D341Med (cell line): ENCODE measurements at regions not wholly inside any gene's neighbourhood (a gene's known extent, or its start where the extent isn't known, plus 50 kb on each side); places are given as distances from the start of the nearest gene placed in this dataset.
"Not testable (repeated sequence)": the region's sequence is repeated elsewhere in the genome, so short reads cannot be mapped to it uniquely, and the experiment has no call there.

Source experiments
- DNase-seq: peaks from one replicate; pipeline ENCODE4 v3.0.0; 2012; ENCODE audit warnings: low spot score

DNA sequence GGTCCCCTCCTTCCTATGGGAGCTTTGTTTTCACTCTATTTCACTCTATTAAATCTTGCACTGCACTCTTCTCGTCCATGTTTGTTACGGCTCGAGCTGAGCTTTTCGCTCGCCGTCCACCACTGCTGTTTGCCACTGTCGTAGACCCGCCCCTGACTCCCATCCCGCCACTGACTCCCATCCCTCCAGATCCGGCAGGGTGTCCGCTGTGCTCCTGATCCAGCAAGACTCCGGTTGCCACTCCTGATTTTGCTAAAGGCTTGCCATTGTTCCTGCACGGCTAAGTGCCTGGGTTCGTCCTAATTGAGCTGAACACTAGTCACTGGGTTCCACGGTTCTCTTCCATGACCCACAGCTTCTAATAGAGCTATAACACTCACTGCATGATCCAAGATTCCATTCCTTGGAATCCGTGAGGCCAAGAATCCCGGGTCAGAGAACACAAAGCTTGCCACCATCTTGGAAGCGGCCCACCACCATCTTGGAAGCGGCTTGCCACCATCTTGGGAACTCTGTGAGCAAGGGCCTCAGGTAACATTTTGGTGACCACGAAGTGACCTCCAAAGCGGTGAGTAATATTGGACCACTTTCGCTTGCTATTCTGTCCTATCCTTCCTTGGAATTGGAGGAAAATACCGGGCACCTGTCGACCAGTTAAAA is 2025.4 kb downstream of the OLFM4 start:
- DNase-seq: not testable (repeated sequence)

DNA sequence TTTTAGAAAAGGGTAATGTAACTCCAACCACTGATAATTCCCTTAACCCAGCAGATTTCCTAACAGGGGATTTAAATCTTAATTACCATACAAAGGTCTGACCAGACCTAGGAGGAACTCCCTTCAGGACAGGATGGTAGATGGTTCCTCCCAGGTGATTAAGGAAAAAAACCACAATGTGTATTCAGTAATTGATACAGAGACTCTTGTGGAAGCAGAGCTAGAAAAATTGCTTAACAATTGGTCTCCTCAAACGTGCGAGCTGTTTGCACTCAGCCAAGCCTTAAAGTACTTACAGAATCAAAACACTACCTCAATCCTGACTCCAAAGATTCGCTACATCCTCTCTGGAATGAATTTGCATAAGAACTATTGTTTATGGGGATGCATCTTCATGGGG is 2027.1 kb downstream of the OLFM4 start:
- DNase-seq: not testable (repeated sequence)

DNA sequence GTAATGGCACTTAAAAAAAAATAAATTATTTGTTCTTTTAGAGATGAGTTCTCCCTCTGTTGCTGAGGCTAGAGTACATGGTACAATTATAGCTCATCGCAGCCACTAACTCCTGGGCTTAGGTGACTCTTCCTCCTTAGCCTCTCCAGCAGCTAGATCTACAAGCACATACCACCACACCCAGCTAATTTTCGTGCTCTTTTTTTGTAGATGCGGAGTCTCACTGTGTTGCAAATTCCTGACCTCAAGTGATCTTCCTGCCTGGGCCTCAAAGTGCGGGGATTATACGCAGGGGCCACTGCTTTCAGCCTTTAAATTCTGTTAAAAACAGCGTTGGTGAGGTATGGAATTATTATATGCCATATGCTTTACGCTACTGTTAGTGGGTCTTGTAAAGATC is 2034.0 kb downstream of the OLFM4 start:
- no peak for DNase-seq

DNA sequence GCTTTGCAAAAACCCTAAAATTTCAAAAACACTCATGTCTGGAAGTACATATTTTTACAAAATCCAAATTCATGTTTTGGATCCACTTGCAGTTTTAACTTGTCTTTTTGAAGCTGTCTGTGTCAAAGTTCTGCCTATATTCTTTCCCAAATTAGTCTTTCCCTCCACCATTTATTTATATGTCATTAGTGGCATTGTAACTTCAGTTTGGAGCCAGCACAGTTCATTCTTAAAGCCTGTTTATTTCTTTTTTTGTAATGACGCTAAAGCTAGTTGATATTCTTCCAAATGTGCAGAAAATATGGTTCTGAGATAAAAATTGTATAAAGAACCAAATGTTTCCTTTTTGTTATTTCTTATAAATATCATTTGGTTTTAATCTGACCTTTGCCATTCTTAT is 2039.3 kb downstream of the OLFM4 start:
- no peak for DNase-seq

DNA sequence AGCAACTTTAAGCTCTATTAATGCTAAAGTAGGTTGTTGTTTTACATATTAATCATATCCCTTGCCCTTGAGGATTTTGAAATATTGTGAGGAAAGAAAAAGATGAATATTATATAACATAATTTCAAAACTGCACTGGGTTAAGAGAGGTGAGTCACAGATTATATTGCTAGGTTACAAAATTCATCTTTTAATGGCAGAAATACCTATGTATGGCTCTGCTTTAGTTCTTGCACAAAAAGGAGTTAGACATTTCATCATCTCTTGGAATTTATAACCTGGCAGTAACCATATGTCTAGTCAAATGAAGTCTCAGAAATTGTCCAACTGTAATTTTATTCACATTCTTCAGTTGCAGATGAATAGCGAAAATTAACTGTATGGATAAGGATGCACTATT is 2041.1 kb downstream of the OLFM4 start:
- no peak for DNase-seq

DNA sequence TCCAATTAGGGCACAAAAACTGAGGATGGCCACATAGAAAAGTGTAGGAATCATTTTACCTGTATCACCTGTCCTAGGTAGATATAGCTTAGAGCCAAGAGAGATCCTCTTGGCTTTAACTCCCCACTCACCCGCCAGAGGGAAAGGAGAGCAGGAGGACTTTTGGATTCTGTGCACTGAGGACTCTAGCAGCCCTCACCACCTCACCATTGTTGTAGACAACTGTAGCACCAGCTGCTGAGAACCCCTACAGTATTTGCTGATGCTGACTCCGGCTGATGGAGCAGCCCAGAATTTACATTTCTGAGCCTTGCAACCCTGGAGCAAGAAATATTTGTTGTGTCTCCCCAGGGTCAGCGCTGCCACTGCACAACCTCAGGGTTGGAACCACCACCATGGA is 2044.4 kb downstream of the OLFM4 start:
- DNase-seq: no peak

DNA sequence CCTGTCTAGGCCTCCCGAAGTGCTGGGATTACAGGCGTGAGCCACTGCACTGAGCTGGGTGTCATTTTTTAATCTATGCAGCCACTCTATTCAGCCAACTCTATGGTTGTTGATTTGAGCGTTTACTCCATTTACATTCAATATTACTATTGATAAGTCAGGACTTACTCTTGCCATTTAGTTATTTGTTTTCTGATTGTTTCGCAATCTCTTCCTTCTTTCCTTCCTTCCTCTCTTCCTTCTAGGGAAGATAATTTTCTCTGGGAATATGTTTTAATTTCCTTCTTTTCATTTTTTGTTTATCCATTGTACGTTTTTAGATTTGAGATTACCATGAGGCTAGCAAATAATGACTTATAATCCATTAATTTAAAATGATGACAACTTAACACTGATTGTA is 2056.0 kb downstream of the OLFM4 start:
- DNase-seq: no peak

DNA sequence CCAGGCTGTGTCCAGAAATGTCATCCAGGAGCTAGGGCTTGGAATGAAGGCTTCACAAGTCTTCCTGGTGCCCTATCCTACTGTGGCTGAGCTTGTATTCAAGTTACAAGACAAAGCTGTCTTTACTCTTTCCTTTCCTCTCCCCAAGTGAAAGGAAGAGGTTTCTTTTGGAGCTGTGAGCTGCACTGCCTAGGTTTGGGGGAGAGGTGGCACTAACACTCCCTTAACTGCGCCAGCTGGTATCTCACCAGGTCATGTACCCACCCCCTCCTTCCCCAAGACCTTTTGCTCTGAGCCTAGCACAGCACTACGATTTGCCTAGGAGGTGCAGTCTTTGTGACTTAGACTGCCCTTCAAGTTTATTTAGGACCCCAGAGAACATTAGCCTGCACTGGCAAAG is 2053.6 kb upstream of the PRR20A start:
- no peak for DNase-seq

DNA sequence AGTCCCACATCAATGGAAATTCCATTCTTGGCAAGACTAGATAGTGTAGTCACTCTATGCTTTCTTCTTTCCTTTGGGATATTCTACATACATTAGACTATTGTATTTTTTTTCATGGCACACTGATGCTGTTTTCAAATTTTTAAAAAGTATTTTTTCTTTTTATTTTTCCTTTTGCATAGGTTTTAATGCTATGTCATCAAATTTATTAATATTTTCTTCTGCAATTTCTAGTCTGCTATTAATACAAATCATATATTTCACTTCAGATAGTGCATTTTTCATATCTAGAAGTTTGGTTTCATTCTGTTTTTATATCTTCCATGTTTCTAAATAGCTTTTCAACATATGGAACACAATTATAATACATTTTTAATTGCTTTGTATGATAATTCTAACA is 2050.1 kb upstream of the PRR20A start:
- DNase-seq: no peak

DNA sequence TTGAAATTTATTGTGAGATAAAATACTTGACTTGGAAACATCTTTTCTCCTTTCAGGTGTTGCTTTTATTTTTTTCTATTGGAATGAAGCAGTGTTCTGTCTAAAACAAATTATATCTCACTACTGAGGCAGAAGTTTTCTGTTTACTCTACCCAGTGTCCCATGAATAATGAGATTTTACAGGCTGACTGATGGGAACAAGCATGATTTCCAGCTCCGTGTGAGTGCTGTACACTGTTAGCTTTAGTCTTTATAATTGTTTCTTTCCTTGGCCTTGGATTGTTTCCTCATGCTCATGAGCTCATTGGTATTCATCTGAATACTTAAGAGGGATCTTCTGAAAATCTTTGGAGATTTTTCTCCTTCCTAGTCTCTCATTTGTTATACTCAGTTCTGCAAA is 2049.5 kb upstream of the PRR20A start:
- no peak for DNase-seq

DNA sequence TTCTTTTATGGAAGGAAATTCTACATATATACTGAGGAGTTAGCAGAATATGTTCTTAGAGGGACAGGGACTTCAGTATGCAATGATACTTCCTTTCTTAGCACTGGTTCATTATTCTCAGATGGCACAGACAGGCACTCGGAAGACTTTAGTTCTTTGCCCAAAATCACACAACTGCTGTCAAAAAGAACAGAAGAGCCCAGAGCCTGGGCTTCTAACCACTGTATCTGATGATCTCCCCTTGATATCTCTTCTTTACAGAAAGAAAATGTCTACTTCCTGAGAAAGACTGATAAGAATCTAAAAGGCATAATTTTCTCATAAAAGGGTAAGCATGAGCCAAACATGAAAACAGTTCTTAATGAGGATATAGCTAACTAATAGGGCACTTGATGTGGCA is 2034.2 kb upstream of the PRR20A start:
- DNase-seq: no peak

DNA sequence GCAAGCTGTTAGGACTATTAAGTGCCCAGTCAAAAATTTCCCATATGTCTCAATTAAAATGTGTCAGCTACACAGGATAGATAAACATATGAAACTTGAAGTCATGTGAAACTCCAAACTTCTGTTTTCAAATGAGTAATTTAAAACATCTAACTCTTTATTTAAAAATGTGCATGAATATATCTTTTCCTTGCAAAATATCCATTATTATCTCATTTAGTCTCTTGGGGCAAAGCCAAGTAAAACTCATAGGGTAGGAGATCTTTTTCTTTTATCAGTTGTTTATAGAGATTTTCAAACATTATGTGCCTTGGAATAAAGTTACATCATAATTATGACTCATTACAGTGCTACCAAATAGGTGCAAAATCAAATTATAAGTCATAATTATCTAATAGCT is 2020.1 kb upstream of the PRR20A start:
- DNase-seq: no peak

DNA sequence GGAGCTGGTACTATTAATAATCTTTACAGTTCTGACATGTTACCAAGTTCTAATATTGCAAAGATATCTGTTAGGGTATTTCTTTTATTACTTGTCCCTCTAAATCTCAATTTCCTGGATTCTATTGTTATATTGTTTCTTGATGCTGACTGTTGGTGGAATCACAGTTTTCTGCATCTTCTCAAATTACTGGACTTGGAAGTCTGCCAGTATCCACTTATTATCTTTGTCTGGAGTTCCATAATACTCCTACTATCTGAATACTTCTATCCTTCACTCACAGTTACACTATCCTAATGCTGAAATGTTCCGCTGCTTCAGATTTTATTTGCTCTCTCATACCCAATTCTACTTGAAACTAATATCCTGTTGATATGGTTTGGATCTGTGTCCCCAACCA is 1985.7 kb upstream of the PRR20A start:
- DNase-seq: no peak

DNA sequence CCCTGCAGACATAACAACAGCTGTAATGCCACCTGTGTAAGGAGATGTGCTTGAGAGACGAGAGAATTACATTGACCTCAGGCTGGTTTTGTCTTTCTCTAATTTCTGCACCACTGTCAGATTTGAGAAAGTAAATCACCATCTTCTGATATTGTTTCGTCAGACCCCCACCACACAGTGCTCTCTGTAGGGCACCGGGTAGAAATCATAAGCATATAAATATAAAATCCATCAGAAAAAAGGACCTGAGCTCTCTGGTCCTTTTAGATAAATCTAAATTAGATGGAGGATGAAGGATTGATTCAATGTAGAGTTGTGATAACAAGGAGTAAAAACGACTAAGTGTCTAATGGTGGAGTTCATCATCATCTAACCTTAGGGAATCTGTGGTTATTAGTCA is 1981.0 kb upstream of the PRR20A start:
- DNase-seq: no peak

DNA sequence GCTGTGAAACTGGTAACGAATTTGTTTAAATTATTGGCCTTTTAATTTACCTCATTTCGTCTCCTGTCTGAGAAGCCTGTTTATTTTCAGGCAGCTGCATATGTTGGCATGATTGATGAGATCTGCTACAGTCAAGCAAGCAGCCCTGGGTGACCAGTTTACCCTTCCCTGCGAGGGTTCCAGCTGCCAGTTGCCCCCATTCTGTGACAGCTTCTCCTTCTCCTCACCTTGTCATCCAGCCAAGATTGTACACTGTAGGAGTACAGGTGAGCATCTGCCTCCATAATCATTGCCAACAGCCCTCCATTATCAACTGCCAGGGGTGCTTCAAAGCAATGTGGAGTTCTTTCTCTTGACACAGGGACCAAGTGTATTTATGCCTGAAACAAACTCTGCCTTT is 1979.9 kb upstream of the PRR20A start:
- no peak for DNase-seq

DNA sequence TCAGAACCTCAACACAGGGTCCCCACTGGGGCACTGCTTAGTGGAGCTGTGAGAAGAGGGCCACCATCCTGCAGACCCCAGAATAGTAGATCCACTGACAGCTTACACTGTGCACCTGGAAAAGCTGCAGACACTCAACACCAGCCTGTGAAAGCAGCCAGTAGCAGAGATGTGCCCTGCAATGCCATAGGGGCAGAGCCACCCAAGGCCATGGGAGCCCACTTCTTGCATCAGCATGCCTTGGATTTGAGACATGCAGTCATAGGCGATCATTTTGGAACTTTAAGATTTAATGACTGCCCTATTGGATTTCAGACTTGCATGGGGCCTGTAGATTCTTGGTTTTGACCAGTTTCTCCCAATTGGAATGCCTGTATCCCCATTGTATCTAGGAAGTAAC is 1962.1 kb upstream of the PRR20A start:
- not testable (repeated sequence) for DNase-seq

DNA sequence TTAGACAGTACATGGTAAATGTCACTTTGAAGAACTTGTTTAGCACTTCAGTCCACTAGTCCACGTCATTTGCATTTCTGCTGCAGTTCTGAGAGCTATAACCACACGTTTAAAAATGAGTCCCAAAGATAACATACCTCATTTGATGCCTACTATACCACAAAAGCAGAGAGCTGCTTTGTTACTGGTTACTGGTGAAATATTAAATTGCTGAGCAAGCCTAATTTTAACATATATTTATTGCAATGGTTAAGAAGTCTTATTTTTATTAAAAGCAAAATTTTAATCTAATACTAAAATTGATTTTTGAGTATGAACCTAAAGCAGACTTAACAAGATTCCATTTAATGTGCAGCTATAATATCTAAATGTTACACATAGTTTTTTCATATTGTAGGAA is 1949.7 kb upstream of the PRR20A start:
- DNase-seq: no peak

DNA sequence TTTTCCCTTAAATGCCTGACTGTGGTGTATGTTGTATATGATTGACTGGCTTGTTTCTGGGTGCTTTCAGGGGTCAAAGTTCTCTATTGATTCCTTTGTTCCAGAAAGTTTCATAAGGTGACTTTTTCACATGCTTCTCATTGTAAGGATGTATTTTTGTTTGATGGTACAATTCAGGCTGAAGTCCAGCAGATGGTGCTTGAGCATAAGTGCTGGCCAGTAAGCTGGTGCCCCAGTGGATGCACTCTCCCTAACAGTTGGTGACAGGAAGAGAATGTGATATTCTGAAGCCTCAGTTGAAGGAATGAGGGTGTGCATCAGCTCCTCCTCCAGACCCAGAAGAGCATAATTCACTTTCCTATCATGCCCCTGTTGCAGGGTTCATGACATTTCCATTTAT is 1941.6 kb upstream of the PRR20A start:
- DNase-seq: peak; percentile 25

DNA sequence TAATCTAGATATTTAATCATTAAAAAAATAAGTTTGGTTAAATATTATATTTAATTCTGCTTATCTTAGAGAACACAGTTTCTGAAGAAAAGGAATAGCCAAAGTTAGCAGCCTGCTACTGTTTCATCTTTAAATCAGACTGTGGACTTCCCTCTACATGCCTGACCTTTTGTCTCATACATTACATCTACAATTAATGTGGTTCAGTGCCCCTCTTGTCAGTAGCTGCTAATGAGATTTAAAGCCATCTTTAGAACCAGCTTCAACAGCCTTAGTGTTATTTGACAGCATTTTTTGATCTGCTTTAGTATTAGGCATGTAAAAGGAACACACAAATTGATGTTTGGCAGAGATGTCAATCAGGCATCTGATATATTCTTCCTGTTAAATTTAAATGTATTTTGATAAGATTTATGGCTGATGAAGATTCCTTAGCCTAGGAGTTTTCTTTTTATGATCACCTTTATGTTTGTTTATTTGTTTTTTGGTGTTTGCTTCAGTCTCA is 1925.8 kb upstream of the PRR20A start:
- no peak for DNase-seq

DNA sequence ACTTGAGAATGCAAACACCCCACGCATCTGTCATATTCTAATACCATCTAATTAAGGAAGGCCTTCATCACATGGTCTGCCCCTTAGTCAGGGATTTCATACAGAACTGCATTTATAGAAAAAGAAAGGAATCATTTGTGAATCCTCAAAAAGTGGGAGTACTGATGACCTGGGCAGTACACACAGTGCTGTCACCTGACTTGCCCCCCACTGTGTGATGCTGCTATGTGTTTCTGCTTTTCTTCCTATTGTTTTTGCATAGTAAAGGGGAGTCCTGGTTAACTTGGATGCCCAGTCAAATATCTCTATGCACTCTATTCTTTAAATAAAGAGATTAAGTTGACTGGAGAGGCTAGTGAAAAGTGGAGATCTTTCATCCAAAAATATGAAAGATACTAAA is 1921.2 kb upstream of the PRR20A start:
- no peak for DNase-seq

DNA sequence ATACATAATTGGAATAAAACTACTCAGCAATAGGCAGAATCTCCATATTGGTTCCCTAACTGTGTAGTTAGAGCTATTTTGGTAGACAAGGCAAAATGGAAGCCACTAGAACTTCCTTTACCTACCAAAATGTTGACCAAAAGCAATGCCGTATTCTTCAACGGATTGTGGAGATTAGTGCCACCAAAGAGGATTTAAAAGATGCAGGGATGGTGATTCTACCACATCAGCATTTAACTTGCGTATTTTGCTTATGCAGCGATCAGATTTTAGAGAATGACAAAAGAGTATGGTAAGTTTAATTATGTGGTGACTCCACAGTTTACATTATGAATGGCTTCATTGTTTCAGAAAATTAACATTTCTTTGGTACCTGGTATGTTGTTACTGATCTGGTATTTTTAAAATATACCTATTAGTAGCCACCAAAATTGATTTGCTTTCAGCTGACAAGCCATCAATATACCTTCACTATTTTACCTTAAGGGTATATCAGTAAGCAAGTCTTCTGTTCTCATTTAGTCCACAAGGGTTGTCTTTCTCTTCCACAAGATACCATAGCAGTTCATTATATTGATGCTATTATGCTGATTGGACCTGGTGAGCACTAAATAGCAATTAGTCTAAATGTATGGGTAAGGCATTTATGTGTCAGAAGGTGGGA is 1910.7 kb upstream of the PRR20A start:
- DNase-seq: no peak

DNA sequence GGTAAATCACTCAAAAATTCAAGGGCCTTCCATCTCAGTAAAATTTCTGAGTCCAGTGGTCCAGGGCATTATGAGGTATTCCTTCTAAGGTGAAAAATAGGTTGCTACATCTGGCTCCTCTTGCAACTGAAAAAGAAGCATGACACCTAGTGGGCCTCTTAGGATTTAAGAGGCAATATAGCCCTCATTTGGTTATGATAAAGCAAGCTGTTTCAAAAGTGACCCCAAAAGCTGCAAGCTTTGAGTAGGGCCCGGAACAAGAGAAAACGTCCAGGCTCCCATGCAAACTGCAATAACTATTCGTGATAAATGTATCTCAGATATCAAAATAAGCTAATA is 1910.2 kb upstream of the PRR20A start:
- DNase-seq: no peak

DNA sequence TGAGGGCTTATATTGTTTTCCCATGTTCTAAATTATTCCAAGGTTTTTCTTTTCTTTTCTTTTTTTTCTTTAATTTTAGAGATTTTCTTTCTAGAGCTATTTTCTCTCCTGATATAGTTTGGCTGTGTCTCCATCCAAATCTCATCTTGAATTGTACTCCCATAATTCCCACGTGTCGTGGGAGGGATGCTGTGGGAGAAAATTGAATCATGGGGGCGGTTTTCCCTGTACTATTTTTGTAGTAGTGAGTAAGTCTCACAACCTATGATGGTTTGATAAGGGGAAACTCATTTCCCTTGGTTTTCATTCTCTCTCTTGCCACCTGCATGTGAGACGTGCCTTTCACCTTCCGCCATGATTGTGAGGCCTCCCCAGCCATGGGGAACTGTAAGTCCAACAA is 1906.4 kb upstream of the PRR20A start:
- DNase-seq: no peak

DNA sequence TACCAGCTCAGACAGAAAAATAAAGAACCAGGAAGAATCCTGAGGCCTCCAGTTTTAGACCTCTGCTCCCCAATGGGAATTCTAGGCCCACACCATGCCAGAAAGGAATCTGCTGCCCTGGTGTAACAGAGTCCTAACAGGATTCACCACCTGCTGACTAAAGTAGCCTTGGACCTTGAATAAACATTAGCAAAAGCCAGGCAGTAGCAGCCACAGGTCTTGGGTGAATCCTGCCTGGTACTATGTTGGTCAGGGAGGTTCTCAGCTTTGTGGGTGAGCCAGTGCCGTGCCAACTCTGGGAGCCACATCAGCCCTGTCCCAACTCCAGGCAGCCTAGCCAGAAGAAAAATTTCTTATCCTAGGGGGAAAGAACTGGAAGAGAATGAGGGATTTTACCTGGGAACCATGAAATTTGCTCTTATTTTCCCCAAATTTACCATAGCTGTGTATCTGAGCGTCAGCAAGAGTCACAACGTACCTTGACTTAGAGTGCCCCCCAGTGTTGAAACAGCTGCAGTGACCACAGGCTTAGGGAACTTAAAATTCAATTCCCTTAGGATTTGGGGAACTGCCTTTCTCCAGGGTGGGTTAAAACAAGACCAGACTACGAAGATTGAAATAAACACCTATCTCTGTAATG is 1895.6 kb upstream of the PRR20A start:
- no peak for DNase-seq
